ENCODE measurements at regions not wholly inside any gene's neighbourhood (a gene's known extent, or its start where the extent isn't known, plus 50 kb on each side); places are given as distances from the start of the nearest gene placed in this dataset.

DNA sequence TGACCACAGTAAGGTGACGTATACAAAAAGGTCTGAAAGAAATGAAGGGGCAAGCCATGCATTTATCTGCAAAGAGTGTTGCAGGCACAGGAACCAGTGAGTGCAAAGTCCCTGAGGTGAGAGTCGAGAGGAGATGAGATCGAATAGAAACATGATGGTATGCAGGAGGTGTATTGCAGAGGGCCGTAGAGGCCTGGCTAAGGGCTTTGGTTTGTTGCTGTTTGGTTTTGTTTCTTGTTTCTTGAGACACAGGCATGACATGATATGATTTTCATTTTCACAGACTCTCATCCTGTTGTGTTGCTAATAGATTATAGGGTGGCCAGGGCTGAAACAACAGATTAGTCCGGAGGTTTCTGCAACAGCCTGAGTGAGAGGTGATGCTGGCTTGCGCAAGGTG is 80.4 kb downstream of the HSPH1 start:
- no peak for DNase-seq

DNA sequence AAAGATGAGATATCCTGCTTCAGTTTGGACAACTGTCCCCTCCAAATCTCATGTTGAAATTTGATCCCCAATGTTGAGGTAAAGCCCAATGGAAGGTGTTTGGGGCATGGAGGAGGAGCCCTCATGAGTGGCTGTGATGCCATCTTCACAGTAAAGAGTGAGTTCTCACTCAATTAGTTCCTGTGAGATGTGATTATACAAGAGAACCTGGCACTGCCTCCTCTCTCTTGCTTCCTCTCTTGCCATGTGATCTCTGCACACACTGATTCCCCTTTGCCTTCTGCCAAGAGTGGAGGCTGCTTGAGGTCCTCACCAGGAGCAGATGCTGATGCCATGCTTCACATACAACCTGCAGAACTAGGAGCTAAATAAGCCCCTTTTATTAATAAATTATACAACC is 86.9 kb downstream of the HSPH1 start:
- no peak for DNase-seq

DNA sequence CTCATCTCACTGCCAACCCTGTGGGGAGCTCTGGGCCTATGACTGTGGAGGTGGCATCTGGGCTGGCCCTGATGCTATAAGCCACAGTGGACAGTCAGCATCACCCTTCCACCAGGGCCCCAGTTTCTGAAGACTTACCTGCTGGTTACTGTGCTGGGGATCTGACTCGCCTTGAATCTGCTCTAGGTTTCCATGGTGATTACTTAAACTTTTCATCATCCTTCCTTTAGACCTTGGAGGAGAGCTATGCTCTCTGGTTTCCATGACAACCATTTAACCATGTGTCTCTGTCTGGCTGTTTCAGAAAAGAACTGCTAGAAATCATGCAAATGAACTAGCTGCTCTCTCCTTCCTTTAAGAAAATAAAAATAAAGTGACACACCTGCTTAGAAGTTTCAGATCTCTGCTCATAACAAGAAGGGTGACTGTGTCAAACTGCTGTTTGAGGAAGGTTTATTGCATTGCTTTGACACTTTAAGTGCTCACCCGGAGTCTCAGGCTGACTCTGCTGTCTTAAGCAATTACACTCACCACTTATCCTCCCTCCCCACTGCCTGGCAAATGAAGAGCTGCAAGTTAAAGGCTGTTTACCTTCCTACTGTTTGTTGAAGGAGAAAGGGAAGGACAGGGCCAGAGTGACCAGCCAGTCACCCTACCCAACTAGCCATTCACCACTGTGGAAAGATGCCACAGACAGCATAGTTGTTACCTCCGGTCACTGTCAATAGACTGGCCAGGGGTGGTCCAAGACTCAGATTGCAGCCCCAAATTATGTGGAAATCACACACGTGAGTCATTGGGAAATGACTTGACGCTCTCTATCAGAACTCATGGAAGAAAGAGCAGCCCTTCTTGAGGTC is 87.6 kb downstream of the HSPH1 start:
- DNase-seq: no peak

DNA sequence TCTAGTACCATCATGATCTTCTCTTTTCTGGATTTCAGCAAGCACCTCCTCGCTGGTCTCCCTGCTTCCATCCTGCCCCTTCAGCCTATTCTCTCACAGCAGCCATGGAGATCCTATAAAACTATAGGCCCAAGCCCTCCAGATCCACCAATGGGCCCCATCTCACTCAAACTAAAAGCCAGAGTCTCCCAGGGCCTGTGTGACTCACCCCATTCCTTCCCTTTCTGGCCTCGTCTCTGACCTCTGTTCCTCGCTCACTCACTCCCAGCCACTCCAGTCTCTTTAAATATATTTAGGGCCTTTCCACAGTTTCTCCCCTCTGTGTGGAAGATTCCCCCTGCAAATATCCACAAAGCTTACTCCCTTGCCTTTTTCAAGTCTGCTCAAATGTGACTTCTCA is 89.7 kb downstream of the HSPH1 start:
- no peak for DNase-seq

DNA sequence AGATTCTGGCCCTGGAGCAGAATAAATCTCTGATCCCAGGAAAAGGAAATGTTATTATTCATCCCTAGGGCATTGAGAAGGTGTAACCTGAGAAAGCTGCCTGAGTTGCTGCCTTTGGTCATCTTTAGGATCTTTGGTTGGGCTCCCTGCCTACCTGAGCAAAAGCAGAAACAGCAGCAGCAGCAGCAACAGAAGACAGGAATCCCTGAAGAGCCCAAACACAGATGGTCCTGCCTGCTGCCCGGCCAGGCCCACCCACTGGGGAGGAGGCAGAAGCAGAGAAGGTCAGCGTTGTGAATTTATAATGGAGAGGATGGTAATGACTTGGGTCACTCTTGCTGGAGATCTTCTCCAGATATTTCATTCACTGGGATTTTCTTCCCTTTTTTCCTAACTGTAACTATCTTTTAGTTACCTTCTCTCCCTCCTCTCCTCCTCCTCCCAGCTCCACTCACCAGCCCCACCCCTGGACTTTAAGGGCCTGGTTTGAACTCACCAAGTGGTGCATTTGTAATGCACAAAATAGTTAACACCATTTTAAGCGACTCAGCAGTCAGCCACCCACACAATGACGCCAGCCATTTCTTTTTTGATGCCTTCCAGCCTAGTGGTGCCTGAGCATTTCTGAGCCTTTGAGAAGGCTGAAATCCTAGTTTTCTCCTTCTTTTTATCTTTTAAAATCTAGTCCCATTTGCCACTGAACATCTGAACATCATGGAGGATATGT is 91.7 kb downstream of the HSPH1 start:
- DNase-seq: no peak

DNA sequence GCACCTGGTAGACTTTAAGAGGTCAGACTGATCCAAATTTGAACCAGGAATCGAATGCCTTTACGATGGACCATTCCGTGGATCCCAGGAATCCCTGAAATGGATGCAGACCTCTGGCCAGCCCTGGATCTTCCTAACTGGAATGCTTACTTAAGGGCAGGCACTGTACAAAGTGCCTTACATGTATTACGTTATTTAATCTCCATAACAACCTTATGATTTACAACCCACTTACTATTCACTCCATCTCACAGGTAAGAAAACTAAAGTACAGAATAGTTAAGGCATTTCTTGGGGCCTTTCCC is 93.6 kb downstream of the HSPH1 start:
- no peak for DNase-seq

DNA sequence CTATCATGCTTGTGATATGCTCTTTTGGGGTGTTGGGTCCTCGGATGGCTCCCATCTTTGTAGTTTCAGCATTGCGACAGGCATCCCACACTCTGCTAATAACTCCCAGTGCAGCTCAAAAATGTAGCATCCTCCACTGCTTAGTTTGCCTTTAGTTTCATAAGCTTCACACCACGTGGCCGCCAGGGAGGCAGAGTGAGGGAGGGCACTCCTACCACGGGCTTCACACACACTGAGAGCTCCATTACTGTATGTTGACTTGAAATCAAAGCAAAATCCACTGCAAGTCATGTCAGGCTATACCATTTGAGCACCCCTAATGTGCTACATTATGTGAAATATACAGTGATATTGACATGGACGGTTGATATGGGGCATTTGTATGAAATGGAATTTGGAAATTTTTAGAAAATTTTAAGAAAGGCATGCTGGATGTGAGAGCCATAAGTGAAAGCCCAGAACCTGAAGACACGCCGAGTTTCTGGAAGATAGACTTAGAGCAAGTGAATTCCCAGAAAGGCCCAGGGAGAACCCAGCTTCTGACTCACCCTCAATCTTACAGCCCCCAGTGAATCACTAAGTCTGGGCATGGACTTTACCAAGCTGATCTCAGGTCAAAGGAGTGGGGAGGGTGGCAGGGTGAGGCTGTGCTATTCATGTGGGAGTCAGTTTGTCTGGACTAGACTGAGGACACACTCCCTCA is 94.1 kb downstream of the HSPH1 start:
- no peak for DNase-seq

DNA sequence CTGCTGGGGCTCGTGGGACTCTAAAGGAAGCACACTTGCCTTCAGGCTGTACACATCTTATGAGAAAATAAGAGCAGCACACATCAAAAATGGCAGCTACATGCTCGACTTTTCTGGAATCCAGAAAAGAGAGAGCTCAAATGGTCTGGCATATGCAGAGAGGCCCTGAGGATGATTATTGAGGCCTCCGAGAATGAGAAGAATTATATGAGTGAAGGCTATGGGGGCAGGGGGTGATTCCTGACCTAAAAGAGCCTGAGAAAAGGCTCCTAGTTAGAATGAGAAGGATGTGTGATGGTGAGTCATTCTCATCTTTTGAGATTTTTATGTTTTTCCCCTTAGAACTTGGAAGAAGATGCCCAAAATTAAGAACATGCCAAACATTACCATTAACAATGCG is 97.1 kb downstream of the HSPH1 start:
- DNase-seq: no peak

DNA sequence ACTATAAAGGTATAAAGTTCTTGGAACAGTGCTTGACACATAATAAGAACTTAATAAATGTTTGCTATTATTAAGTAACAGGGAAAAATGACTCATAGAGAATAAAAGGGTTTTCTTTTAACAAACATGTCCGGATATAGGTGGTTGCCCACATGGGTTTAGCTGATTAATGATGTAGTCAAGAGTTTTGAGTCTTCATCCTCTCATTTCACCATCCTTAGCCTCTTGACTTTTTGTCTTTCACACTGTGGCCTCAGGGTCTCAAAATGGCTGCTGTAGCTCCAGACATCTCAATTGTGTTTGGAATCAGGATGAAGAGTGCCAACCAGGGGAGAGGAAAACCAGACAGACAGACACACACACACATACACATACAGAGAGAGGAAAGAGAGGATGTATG is 97.9 kb downstream of the HSPH1 start:
- DNase-seq: no peak

DNA sequence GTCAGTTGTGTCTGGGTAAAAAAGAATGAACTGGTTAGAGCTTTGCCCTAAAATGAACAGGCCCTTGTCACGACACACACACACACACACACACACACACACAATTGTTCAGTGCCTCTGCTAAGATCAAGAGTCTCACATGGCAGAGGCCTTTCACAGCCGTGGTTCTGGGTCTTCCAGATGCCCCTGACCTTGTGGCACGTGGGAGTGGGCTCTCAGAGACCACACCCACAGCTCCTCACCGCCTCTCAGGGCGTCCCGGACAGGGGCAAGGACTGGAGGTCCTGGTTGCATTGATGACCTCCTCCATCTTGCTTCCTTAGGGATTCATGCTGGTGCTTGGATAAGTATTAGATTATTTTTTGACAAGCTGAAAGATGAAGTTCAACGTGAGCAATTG is 101.0 kb downstream of the HSPH1 start:
- no peak for DNase-seq

DNA sequence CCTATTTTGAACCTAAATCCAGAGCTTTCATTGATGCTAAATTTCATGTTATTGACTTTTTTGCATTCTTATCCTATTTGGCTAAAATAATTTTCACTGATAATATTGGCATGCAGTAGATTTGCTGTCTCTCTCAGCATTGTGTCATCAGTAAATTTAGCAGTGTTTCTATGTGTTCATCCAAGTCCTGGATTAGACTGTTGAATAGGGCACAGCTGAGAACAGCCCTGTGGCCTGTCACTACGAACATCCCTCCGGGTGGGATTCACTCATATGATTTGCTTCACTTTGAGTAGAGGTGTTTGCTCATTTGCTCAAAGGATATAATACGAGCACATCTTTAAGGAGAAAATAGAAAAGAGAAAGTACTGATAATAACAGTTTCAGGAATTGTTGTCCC is 101.5 kb downstream of the HSPH1 start:
- no peak for DNase-seq

DNA sequence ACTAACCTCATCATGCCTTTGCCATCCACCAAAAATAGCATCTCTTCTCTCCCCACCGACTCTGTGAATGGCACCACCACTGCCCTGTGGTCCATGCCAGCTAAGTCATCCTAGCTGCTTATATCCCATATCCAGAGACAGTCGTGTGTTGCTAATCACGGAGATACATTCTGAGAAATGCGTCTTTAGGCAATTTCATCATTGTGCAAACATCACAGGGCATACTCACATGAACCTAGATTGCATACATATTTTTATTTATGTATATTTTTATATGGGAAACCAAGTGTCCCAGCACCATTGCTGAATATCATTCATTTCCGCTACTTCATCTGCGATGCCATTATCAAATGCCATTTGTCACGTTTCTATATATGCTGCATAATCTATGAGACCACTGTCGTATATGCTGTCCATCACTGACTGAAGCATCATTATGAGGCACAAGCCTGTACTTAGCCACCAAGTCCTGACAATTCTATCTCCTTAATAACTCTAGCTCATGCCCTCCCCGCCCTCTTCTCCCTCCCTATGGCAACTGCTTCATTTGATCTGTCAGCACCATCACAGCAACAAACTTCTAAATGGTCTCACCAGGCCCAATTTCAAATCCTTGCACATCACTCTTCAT is 104.2 kb downstream of the HSPH1 start:
- DNase-seq: no peak

DNA sequence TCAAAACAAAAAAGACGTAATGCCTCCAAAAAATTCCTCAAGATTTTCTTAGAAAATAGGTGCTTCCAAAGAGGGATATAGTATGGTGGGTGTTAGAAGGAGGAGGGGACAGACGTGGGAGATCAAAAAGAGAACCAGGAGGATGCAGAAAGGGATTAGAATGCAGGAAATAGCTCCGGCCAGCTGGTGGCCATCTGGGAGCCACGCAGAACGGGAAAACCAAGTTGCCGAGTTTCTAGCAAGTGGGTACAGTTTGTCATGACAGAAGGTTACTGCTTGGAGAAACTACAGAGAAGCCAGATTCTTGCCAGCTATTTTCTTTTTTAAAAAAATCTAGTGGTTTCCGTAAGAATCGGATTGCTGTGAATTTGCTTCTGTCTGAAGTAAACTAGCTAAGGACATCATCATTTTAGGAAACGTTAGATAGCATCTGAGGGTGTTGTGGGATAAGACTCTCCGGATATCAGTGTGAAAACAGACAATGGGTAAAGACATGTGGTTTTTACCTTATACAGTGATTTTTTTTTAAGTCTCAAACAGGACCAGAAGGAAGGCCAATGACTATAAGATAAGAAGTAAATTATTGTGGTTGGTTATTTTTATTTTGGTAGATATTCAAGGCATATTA is 104.9 kb downstream of the HSPH1 start:
- no peak for DNase-seq

DNA sequence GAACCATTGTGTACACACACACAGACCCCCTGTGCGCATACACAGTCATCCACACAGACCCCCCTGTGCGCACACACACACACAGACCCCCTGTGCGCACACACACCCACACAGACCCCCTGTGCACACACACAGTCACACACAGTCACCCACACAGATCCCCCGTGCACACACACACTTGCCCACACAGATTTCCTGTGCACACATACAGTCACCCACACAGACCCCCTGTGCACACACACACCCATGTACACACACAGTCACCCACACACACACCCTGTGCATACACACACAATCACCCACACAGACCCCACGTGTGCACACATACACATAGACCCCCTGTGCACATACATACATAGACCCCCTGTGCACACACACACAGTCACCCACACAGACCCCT is 106.1 kb downstream of the HSPH1 start:
- DNase-seq: no peak

DNA sequence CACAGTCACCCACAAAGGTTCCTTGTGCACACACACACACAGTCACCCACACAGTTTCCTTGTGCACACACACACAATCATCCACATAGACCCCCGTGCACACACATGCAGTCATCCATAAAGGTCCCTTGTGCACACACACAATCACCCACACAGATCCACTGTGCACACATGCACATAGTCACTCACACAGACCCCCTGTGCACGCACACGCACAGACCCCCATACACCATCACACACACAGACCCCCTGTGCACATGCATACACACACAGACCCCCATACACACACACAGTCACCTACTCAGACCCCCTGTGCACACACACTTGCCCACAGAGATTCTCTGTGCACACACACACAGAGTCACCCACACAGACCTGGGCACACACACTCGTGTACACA is 107.1 kb downstream of the HSPH1 start:
- no peak for DNase-seq

DNA sequence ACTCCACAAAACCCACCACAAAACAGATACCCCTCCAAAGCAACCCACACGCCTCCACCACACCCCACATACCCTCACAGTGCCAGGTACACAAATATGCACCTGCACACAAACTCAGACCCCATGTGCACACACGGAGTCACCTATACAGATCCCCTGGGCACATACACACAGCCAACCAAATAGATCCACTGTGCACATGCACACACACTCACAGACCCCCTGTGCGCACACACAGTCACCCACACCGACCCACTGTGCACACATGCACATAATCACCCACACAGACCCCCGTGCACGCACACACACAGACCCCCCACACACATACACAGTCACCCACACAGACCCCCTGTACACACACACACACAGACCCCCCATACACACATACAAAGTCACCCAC is 107.8 kb downstream of the HSPH1 start:
- no peak for DNase-seq

DNA sequence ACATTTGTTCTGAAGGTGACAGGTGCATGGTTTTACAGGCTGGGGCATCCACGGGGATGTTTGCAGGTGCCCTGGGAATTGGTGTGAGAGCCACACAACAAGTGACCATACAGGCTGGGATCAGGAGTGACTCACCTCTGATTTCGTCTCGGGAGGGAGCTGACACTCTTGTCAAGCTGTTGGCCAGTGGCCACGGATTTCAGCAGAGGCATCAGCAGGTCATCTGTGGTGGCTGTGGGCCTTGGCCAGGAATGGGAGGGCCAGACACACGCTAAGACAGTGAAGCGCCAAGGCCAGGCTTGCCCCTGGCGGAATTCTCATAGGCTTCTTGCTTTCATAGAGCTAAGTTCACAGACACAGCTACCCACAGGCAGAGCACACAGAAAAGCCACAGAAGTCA is 108.6 kb downstream of the HSPH1 start:
- DNase-seq: no peak

DNA sequence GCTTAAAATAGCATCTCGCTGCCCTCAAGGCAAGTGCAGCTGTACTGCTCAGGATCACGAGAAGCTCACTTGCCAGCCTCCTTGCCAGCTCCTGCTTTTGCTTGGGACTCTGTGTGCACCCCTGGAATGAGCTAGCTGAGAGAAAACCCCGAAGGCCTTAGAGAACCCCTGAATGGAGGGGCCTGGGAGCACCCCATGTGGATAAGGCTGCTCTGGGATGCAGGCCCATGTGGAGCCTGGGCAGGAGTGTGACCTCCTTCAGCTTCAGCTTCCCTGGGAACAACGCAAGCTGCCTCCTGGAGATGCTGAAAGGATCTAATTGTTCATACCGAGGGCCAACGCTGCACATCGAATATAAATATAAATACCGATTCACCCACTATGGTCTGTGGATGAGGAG is 109.2 kb downstream of the HSPH1 start:
- DNase-seq: no peak

DNA sequence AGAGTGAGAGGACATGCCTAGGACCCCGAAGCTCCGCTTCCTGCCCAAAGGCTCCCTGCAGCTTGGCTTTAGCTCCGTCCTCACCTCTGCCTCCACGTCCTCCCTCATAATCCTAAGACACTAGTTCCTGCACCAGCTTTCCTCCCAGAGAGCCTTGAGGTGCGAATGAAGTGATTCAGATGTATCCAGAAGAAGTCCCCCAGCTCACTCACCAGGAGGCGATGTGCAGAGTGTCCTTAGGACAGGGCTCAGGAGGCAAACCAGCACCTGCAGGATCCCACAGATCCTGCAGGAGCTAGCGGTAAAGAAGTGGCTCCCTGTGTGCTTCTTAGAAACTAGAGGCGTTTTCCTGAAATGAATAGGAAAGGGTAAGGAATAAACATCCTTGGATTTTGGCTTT is 109.7 kb downstream of the HSPH1 start:
- DNase-seq: no peak

DNA sequence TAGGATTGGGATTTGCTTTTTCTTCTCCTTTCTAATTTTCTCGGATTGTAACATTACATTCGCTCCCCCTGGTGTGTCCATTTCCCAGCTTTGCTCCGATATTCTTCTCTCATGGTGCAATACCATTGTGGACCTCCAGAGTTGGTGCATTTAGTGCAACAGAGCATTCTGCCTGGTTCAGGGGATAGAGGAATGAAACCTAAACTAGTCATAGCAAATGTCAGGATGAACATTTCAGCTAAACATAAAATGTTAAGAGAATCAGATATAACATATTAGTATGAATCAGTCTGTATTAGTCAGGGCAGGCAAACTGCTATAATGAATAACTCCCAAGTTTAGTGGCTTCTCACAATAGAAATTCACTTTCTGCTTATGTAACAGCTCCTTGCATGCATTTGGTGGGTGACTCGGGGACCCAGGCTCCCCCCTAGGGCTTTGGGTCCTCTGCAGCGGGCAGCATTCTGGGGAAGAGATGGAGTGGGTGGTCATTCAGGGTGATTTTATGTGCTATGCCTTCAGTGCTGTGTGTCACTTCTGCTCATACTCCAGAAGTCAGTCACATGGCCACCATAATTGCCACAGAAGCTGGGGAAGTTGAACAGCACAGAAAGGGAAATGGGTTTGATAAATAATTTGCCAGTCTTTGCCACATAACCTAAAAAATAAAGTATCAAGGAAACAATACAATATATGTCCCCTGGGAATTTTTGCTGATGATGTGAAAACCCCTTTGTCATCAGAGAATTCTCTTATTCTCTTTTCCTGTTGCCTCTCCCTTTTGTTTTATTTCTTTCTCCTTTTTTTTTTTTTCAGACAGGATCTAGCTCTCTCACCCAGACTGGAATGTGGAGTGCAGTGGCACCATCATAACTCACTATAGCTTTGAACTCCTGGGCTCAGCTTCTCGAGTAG is 111.0 kb downstream of the HSPH1 start:
- no peak for DNase-seq

DNA sequence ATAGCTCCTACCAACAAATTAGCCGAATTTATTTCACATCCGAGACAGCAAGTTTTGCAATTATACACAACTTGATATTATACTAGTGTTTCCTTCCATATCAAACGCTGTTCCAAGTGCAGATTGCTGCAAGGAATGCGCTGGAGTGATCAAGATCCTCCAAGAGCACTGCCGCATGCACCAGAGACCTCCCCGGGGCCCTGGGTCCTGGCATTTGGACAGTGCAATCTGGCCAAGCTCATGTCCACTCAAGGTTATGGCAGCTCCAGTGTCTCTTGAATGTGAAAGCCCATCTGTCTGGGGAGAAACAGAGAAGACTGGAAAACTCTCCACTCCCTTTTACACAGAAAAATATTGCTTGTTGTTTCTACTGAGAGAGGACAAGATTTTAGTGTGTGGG is 111.9 kb downstream of the HSPH1 start:
- DNase-seq: no peak

DNA sequence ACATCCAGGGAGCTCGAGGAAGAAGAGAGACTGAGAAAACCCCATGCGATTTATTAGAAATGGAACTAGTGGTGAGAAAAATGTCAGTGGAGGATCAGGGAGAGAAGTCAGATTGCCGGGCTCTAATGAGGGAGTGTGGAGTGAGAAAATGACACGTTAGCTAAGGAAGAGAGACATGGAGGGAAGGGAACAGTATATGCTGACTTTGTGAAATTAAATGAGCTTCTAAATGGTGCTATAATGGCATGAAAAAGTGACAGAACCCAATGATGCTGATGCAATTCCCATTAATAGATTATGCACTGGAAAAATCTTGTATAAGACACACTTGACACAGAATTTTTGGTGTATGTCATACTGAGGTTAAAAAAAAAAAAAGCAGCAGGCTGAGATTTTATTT is 112.6 kb downstream of the HSPH1 start:
- DNase-seq: no peak
